Ishikawa (cell line): ENCODE measurements at regions not wholly inside any gene's neighbourhood (a gene's known extent, or its start where the extent isn't known, plus 50 kb on each side); places are given as distances from the start of the nearest gene placed in this dataset.

Source experiments
- CEBPB ChIP-seq: IDR thresholded peaks from 2 replicates; pipeline ENCODE4 v1.6.1; 2012
- CREB1 ChIP-seq: IDR thresholded peaks from 2 replicates; pipeline ENCODE4 v1.6.1; 2012; ENCODE audit warnings: low read depth
- EGR1 ChIP-seq: IDR thresholded peaks from 2 replicates; pipeline ENCODE4 v1.6.1; 2012
- EP300 ChIP-seq: IDR thresholded peaks from 2 replicates; pipeline ENCODE4 v1.6.1; 2012; ENCODE audit warnings: borderline replicate concordance
- FOXM1 ChIP-seq: IDR thresholded peaks from 2 replicates; pipeline ENCODE4 v1.6.1; 2012; ENCODE audit warnings: low read depth, borderline replicate concordance
- MAX ChIP-seq: IDR thresholded peaks from 2 replicates; pipeline ENCODE4 v1.6.1; 2012
- NFIC ChIP-seq: IDR thresholded peaks from 2 replicates; pipeline ENCODE4 v1.6.1; 2012
- RAD21 ChIP-seq: IDR thresholded peaks from 2 replicates; pipeline ENCODE4 v1.6.1; 2012; ENCODE audit warnings: low read depth
- REST ChIP-seq: IDR thresholded peaks from 2 replicates; pipeline ENCODE4 v1.6.1; 2012; ENCODE audit warnings: low read depth, mild to moderate bottlenecking
- TAF1 ChIP-seq: IDR thresholded peaks from 2 replicates; pipeline ENCODE4 v1.6.1; 2012; ENCODE audit warnings: low read depth, mild to moderate bottlenecking
- TCF12 ChIP-seq: IDR thresholded peaks from 2 replicates; pipeline ENCODE4 v1.6.1; 2012; ENCODE audit warnings: low read depth
- TEAD4 ChIP-seq: IDR thresholded peaks from 2 replicates; pipeline ENCODE4 v1.6.1; 2012
- USF1 ChIP-seq: IDR thresholded peaks from 2 replicates; pipeline ENCODE4 v1.6.1; 2012
- YY1 ChIP-seq: IDR thresholded peaks from 2 replicates; pipeline ENCODE4 v1.6.1; 2012; ENCODE audit warnings: low read depth
- ZBTB7A ChIP-seq: IDR thresholded peaks from 2 replicates; pipeline ENCODE4 v1.6.1; 2012; ENCODE audit warnings: low read depth

GRCh38 chr2:156003780-156004179, 328.7 kb downstream of the NR4A2 start:
- TF ChIP-seq TEAD4 = no peak
- TF ChIP-seq EGR1 = no peak
- TF ChIP-seq EP300 = no peak
- TF ChIP-seq CREB1 = no peak
- no peak for TF ChIP-seq CEBPB
- no peak for TF ChIP-seq ZBTB7A
- TF ChIP-seq TAF1 = no peak
- no peak for TF ChIP-seq YY1
- TF ChIP-seq TCF12 = no peak
- no peak for TF ChIP-seq USF1
- no peak for TF ChIP-seq MAX
- no peak for TF ChIP-seq REST

- TF ChIP-seq CREB1 (no peak), RAD21 (no peak), TAF1 (no peak), TEAD4 (no peak), FOXM1 (no peak), NFIC (no peak), EP300 (no peak)
Observed at GRCh38 chr2:156001851-156002250, 330.7 kb downstream of the NR4A2 start.

DNA sequence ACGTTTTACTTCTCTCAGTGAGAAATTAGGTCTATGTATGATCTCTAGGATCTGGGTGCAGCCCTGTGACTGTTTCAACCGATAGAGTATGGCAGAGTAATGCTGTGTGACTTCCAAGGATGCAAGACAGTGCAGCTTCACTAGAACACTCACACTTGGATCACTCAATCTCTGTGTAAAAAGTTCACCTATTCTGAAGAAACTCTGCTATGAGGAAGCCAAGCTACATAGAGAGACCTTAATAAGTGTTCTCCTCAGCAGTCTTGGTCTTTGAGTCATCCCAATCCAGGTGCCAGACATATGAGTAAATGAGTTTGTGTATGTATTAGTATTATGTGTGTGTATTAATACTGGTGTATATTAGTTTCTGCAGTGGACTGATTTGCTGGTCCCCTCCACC, 335.0 kb downstream of the NR4A2 start:
- TF ChIP-seq YY1 = no peak
- no peak for TF ChIP-seq CEBPB
- no peak for TF ChIP-seq EGR1
- no peak for TF ChIP-seq MAX
- no peak for TF ChIP-seq REST
- TF ChIP-seq ZBTB7A = no peak
- no peak for TF ChIP-seq RAD21
- TF ChIP-seq NFIC = no peak

- TF ChIP-seq TAF1 = no peak
Observed at GRCh38 chr2:155994315-155994714, 338.2 kb downstream of the NR4A2 start.

DNA sequence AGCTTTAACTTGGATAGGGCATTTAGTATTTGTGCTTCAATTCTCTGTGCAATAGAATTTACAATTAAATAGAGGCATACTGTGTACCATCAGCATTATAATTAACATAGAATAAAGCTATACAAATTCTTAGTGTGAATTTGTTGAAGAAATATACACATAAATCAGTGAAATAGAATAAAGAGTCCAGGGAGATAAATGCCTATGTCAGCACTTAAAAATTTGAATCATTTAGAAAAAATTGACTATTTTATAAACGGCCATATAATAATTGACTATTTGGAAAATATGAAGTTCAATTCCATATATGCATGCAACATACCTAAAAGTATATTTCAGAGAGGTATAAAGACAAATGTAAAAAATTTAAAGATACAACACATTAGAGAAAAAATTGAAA, 348.7 kb downstream of the NR4A2 start:
- TF ChIP-seq EGR1 = no peak
- no peak for TF ChIP-seq TAF1
- TF ChIP-seq CREB1 = no peak
- no peak for TF ChIP-seq REST
- no peak for TF ChIP-seq MAX

DNA sequence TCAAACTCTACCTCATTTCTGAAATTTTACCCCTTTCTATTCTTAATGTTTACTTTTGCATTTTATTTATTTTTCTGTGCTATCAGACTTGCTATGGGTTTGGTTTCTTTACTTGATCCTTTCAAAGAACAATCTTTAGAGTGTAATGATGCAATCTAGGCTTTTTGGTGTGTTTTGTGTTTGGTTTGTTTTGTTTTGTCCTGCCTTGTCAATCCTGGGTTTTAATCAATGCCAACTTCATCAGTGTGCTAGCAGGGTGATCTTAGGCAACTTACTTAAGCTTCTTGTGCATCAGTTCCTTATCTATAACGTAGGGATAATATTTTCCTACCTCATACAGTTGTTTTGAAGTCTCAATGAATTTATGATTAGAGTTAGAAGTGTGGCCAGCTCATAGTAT, 350.4 kb downstream of the NR4A2 start:
- no peak for TF ChIP-seq MAX
- no peak for TF ChIP-seq YY1
- TF ChIP-seq TCF12 = no peak
- no peak for TF ChIP-seq ZBTB7A
- TF ChIP-seq REST = no peak
- TF ChIP-seq EGR1 = no peak
- no peak for TF ChIP-seq FOXM1
- TF ChIP-seq NFIC = no peak
- TF ChIP-seq CEBPB = no peak
- TF ChIP-seq TEAD4 = no peak
- no peak for TF ChIP-seq EP300
- TF ChIP-seq TAF1 = no peak
- TF ChIP-seq USF1 = no peak
- TF ChIP-seq CREB1 = no peak
- TF ChIP-seq RAD21 = no peak
